ENCODE measurements at regions not wholly inside any gene's neighbourhood (a gene's known extent, or its start where the extent isn't known, plus 50 kb on each side); places are given as distances from the start of the nearest gene placed in this dataset.

GRCh38 chr2:126383800-126384199, 272.2 kb upstream of the GYPC start:
- DNase-seq (ENCODE audit: low read depth, low spot score) = no peak

GRCh38 chr2:126385441-126385840, 270.5 kb upstream of the GYPC start:
- DNase-seq (ENCODE audit: low read depth, low spot score) = no peak

GRCh38 chr2:126385983-126386382, 270.0 kb upstream of the GYPC start:
- DNase-seq (ENCODE audit: low read depth, low spot score) = no peak

GRCh38 chr2:126389446-126389845, 266.5 kb upstream of the GYPC start:
- DNase-seq (ENCODE audit: low read depth, low spot score) = no peak

GRCh38 chr2:126392889-126393288, 263.1 kb upstream of the GYPC start:
- DNase-seq (ENCODE audit: low read depth, low spot score) = no peak

GRCh38 chr2:126399001-126399400, 257.0 kb upstream of the GYPC start:
- DNase-seq (ENCODE audit: low read depth, low spot score) = no peak

GRCh38 chr2:126403039-126403628, 252.8 kb upstream of the GYPC start:
- DNase-seq (ENCODE audit: low read depth, low spot score) = no peak

- no peak for DNase-seq (ENCODE audit: low read depth, low spot score)
Measured at GRCh38 chr2:126406267-126406666, 249.7 kb upstream of the GYPC start.

- no peak for DNase-seq (ENCODE audit: low read depth, low spot score)
Measured at GRCh38 chr2:126408671-126409070, 247.3 kb upstream of the GYPC start.

- no peak for DNase-seq (ENCODE audit: low read depth, low spot score)
Measured at GRCh38 chr2:126409850-126410249, 246.1 kb upstream of the GYPC start.

GRCh38 chr2:126413079-126413478, 242.9 kb upstream of the GYPC start:
- no peak for DNase-seq (ENCODE audit: low read depth, low spot score)

- DNase-seq (ENCODE audit: low read depth, low spot score) = no peak
Measured at GRCh38 chr2:126419403-126419802, 236.6 kb upstream of the GYPC start.

GRCh38 chr2:126425943-126426342, 230.0 kb upstream of the GYPC start:
- DNase-seq (ENCODE audit: low read depth, low spot score) = no peak

GRCh38 chr2:126429103-126429502, 226.9 kb upstream of the GYPC start:
- no peak for DNase-seq (ENCODE audit: low read depth, low spot score)

GRCh38 chr2:126431136-126431535, 224.8 kb upstream of the GYPC start:
- DNase-seq (ENCODE audit: low read depth, low spot score) = no peak

- no peak for DNase-seq (ENCODE audit: low read depth, low spot score)
Measured at GRCh38 chr2:126436411-126436810, 219.5 kb upstream of the GYPC start.

GRCh38 chr2:126437016-126437415, 218.9 kb upstream of the GYPC start:
- DNase-seq (ENCODE audit: low read depth, low spot score) = no peak

GRCh38 chr2:126444512-126444911, 211.4 kb upstream of the GYPC start:
- no peak for DNase-seq (ENCODE audit: low read depth, low spot score)

- DNase-seq (ENCODE audit: low read depth, low spot score) = no peak
Measured at GRCh38 chr2:126446106-126446695, 209.8 kb upstream of the GYPC start.

GRCh38 chr2:126448611-126449010, 207.3 kb upstream of the GYPC start:
- no peak for DNase-seq (ENCODE audit: low read depth, low spot score)

GRCh38 chr2:126449677-126450076, 206.3 kb upstream of the GYPC start:
- no peak for DNase-seq (ENCODE audit: low read depth, low spot score)

GRCh38 chr2:126463892-126464674, 191.9 kb upstream of the GYPC start:
- no peak for DNase-seq (ENCODE audit: low read depth, low spot score)
